Dermis blood vessel endothelial cell (primary cell): ENCODE measurements at regions not wholly inside any gene's neighbourhood (a gene's known extent, or its start where the extent isn't known, plus 50 kb on each side); places are given as distances from the start of the nearest gene placed in this dataset.

Source experiments
- DNase-seq: peaks from one replicate; pipeline ENCODE4 v3.0.0; 2010

DNA sequence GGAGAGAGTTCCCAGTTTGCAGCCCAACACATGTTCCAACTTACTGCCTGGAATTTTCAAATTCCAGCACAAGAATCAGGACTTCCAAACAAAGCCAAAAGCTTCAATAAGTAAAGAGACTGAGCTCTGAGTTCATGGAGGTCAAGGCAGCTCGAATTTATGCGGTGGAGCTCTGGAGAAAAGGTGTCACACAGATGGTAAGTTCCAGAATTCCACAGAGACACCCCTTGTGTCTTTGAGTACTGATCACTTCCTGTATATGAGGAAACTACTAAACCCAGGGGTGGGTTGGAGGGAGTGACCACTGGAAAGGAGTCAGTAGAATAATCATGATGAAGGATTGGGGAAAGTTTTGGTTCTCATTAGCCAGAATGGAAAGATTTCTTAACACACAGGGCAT, 118.5 kb upstream of the GUCY1A1 start:
- no peak for DNase-seq

DNA sequence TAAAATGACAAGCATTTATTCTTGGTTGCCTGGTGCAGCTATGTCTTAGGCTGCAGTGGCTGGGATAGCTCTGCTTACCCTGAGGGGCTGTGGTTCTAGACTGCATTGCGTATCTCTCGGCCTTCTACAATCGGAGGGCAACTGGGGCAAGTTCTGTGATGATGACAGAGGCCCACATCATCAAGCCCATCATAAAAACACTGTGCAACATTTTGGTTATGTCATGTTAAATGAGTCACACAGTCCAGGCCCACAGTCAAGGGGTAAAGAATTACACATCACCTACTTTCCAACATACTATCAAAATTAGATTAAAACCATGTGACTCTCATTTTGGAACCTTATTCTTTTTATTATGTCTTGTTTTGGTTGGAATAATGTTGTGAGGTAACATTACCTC, 120.2 kb upstream of the GUCY1A1 start:
- no peak for DNase-seq

DNA sequence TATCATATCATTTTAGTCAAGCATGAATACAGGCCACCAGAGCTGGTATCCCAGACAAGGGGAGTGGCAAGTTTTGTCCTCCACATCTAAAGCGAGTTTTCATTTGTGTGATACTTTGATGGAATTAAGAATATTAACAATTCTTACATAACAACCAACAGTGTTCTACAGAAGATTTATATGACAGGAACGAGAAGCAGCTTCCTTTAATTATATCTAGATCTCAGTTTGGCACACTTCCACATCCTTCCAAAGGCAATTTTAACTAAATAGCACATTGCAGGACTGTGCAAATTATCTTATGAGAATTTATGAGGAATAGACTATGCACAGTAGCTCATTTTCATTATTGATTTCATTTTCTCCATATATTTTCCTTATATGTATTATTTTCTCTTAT, 121.2 kb upstream of the GUCY1A1 start:
- no peak for DNase-seq

DNA sequence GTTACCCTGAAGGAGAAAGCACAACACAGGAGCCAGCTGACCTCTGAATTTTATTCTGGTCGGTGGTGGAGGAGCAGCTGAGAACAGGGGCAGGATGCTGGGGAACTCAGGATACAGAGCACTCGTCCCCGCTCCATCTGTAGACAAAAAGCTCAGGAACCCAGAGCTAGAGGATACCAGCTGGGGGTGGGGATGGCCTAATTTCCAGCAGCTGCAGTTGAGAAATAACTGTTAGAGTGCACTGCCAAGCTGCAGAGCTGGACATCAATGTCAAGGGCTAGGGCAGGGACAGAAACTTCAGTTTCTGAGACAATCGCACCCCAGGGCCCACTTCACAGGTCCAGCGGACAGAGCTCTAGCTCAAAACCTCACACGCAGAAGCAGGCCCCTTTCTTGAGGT, 122.1 kb upstream of the GUCY1A1 start:
- DNase-seq = no peak

DNA sequence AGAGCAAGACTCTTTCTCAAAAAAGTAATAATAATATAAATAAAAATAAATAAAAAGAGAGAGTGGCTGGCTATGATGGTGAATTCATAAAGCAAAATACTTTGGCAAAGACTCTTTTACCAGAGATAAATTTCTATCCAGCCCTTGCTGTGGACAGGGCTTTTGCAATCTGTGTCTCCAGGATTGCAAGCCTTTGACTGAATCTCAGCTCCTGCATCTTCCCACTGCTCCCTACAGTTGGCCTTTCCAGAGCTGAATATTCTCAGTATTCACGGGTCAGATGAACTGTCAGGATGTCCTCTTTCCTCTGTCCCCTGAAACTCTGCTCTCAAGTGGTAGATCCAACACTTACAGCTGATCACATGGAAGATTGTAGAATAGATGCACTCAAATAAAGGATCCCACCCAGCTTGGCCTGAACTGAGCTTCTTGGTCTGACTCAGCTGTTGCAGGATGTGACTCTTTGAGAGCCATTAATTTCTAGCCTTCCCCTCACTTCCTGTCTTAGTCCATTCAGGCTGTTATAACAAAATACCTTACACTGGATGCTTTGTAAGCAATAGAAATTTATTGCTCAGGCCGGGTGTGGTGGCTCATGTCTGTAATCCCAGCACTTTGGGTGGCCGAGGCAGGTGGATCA, 123.4 kb upstream of the GUCY1A1 start:
- DNase-seq = no peak

DNA sequence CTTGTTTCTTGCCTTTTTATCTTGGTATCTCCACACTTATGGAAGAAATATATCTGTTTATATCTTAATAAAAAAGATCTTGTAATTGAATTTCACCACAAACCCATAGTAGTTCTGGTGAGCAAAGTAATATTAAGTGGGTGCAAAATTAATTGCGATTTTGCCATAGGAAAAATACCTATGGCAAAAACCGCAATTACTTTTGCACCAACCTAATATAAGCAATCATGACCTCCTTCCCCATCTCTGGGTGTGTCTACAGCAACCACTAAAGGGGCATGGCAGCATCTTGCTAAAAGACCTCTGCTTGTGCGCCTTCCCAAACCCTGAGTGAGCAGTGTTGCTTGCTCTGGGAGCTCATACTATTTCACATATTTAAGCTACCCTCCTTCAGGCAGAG, 124.2 kb upstream of the GUCY1A1 start:
- DNase-seq = no peak

DNA sequence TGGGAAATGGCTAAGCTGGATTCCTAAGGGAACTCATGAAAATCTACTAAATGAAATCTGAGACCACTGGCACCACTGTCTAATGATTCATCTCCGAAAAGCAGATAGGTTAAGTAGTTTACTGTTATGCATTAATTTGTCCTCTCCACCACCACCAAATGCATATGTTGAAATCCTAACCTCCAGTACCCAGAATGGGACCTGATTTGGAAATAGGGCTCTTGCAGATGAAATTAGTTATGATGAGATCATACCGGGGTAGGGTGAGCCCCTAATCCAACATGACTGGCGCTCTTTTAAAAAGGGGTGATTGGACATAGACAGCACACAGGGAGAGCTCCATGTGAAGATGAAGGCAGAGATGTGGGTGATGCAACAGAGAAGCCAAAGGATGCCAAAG, 124.9 kb upstream of the GUCY1A1 start:
- DNase-seq = no peak

DNA sequence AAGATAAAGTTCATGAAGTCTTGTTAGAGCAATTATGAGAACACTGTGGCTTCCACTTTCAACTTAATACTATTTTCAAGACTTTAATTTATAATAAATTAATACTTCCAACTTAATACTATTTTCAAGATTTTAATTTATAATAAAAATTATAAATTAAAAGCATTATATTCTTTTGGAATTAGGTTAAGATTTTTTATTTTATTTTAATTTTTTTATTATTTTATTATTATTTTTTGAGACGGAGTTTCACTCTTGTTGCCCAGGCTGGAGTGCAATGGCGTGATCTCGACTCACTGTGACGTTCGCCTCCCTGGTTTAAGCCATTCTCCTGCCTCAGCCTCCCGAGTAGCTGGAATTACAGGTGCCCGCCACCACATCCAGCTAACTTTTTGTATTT, 126.0 kb upstream of the GUCY1A1 start:
- DNase-seq = no peak

DNA sequence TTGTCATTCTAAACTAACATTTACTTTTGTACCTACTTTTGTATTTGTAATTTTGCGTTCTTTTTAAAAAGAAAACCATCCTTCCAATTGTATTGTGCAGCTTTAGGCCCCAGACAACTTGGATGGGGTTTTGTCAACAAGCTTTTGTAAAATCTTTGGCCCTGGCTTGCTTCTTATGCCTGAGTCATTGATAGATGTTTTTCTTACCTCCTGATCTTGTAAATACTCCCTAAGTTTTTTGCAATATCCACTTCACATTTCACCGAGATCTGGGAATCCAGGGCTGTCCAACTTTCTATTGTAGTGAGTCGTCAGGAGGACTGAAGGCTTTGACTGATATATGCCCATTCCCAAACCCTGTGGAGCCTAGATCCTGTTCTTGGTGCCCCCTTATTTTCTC, 126.9 kb upstream of the GUCY1A1 start:
- no peak for DNase-seq

DNA sequence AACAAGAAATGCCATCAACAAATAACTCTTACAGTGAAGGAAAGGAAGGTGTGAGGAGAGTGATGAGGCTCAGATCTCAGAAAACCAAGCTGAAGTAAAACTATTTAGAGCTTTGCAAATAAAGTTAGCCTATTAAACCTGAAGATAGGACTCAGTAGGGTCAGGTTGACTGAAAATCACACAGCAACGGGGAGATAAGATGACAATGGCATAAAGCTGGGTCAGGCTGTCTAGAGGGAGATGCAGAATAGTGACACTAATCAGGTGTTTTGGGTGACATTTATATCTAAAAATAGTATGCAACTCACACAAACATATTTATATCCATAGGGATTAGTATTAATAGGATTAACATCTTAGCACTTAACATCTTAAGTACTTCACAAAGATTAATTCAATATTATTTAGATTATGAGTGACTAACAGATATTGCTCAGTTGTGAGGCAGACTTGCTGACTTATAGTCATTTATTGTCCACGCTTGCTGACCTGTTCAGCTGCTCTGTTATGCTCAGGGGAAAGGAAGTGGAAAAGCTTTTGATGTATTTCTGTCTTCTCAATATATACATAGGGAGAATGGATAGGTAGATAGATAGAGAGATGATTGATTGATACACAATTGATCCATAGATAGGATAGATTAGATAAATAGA, 130.7 kb upstream of the GUCY1A1 start:
- no peak for DNase-seq

DNA sequence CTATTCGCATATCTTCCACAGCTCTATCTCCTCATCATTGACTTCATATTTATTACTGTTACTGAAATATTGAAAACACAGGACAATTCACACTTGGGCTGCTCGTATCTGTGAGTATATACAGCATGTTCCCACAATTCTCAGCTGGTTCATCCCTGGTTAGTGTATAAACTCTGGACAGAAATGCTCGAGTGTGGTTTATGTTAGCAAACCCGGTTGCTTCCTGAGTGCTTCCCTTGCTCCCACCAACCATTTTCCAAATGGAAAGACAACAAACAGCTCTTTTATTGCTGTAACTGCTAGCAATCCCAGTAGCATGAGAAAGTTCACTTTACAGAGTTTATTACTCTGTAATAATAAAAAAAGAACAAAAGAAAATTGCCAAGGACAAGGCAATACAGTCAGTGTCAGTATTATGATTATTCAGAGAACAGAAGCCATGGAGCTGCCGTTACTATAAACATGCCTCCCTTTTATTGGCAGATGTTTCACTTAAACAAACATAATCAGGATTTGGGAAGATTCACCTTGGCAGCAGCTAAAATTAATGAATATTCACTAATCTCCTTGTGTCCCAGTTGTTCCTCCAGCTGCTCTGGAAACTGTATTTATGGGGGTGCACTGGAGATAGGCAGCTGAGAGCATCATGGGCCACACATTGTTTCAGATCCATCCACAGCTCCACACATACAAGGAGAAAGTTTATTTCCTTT, 134.1 kb upstream of the GUCY1A1 start:
- DNase-seq = no peak

DNA sequence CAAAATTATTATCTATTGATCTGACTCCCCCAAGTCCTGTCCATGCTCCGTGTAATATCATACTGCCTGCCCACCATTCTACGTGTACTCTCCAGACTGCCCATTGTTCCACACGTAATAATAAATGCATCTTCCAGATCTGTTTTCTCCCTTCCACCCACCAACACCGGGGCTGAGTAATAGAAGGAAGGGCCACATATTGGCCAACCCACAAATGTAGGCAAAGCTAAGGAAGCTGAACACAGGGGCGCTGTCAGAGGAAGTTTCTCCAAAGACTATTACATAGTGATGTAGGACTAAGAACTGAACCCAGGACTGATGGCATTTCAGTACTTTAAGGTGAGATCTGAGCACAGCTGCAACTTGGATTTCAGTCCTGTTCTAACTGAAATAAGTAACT, 135.8 kb upstream of the GUCY1A1 start:
- no peak for DNase-seq

DNA sequence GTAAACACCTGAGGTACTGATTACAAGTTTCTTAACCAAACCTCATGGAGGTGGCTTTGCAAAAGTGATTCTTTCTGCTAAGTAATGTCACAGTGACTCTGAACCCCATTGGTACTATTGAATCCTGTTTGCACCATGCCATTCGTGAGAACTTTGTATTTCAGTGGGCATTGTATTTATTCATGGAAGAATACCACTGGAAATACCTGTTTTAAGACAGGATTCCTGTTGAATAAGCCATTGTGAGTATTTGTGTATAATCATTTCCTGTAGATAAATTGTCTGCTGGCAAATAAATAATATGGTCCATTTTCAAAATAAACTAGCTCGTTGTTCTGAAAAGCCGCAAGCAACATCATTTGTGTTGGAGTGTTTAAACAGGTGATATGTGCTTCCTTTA, 136.4 kb upstream of the GUCY1A1 start:
- no peak for DNase-seq

DNA sequence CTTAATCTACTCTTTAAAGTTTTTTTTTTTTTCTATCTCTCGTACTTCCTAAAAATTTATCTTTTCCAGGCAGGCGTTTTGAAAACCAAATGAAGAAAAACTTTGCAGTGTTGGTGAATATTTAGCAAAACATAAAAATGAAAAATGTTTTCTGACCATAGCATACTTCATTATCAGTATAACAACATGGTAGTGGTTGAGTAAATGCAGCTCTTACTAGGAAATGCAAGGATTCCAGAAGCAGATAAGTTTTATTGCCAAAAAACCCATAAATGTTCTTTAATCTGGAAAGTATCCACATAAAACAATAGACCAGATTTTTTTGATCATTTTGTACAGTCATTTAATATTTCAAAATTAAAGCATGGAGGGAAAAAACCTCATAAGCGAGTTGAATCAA, 136.9 kb upstream of the GUCY1A1 start:
- no peak for DNase-seq

DNA sequence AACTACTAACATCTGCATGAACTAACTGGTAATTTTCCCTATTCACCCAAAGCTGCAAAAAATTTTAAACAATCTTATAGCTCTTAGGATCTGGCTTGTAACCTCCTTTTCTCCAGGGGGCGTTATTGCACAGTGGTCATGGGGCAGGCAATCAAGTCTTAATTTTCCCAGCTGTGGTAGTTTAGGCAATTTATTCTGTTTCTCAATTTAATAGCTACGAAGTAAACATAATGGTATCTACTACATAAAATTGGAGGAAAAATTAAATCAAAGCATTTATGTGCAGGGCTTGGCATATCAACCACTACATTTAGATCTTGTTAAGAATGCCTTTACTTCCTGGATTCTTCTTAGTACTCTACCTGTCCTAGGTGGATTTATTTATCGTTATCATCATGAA, 137.4 kb upstream of the GUCY1A1 start:
- DNase-seq = no peak

DNA sequence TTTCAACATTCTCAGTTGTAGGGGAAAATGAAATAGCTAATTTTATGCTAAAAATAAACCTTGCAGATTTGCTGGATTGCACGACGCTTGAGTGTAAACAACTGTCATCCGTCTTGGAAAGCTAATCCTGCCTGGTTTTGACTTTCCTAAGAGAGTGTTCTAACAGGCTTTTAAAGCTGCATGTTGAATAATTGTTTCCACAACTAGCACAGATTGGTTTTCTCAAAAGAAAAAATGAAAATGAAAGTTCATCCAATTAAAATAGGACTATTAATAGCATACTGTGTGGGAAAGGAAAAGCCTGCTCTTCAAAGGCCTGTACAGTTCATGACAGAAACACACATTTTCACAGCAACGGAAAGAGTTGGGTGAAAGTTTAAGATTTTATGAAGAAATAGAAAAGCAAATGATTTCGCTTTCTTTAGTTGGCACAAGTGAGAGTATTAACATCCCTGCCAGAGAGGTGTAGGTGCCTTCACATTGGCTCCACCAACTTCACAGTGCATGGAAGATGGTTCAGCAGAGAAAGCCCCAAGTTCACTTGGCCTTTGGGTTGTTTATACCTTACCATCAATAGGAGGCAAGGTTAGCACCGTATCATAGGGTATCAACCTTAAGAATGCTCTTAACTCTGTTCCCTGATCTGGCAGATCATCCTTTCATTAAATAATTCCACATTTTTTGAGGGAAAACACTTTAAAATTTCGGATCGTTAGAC, 140.0 kb upstream of the GUCY1A1 start:
- no peak for DNase-seq

DNA sequence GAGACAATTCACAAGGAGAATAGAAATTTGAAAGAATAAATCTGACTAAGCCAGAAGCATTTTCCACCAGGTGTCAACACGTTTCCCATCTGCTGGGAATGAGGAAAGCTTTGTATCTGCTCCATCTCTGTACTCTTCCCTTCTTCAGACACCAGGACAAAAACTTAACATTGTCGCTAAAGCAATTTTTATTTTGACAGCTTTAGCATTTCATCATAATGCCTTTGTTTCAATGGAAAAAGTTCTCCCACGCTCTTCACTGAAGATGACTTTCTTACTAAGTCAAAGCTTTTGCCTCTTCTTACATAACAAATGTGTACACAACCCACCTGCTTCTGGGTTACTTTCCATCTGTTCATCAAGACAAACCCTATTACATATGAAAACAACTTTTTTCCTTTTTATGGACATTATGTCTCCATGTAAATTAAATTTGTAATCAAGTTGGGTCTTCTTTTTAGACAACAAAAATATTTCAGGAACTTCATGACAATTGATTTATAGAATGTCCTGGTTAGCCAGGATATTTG, 141.7 kb upstream of the GUCY1A1 start:
- DNase-seq = no peak

DNA sequence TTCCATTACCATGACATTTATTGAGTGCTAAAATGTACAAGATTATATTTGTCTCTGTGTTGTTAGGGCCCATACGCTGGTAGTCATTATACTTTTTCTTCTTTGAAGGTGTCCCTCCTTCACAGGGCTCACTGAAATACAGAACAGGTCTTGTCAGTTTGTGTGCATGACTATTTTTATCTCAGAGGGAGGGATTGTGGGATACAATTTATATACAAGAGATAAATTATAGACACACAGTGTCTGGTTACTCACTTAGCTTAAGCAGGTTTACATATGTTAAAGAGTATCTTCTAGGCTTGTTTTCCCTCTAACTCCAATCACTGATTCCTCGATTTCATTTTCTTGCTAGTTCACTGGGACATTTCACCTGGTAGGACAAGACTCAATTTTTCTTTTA, 143.3 kb upstream of the GUCY1A1 start:
- DNase-seq = no peak

DNA sequence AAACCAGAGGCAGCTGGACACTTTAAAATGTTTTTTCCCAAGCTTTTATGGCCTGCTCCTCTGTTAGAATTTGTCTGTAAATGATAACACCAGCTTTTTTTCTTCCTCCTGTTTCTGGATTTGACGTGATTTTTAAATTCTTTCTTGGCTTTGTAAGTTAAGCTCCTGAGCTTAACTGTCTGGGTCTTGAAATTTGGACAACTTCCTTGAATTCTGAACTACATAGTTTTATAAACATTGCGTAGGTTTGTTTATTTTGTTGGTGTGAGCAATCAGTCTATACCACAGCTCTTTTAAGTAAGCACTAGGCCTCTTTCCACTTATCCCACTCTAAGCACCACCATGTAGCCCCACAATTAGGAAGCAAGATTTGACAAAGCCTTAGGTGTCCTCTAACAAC, 144.4 kb upstream of the GUCY1A1 start:
- DNase-seq = no peak

DNA sequence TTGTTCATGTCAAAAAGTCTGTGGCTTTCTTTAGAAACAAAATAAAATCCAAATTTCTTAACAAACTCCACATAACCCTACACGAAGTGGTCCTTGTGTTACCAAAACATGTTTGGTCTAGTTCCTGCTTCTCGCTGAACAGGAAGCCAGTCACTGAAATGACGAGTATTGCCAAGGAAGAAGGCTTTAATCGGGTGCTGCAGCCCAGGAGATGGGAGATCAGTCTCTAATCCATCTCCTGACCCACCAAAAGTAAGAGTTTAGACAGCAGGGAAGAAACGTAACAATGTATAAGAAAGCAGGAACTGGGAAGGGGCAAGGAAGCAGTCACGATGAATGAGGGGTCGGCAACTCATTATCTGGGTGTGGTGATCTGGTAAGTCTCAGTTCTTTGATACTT, 144.6 kb upstream of the MAP9 start:
- no peak for DNase-seq

DNA sequence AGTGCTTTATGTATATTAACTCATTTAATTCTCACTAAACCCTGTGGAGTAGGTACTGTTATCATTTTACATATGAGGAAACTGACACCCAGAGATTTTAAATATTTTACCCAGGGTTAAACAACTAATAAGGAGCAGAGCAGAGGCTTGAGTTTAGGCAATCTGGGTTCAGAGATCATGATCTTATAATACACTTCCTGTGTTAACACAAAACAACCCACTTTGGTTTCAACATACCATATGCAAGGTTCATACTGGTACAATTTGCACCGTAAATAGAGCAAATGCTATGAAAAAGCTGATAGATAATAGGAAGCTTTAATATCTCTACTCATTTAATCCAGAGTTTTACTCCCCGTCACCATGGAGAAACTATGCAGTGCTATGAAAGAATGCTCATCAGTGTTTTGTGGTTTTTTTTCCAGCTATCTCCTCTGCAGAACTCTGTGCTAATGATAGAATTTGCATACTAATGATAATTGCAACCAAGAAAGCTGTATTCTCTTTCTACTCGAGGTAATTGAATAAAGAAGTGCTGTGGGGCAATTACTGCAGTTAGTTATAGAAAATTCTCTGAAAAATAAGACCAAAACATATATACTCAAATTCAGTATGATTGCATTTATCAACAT, 138.8 kb upstream of the MAP9 start:
- DNase-seq = no peak

DNA sequence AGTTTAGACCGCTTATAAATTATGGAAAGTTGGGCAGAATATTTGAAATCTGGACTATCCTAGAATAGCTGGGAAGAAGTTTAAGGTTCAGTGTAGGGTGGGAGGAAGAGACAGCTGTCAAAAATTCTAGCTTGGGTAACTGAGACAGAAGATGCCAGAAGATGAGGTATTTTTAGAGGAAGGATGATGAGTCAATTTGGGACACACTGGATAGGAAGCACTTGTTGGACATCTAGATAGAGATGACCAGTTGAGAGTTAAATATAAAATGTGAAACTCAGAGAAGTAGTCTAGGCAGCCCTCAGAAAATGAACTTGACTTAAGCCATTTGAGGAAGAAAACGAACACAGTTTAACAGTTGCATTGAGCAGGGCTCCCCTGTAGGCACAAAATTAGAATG, 137.9 kb upstream of the MAP9 start:
- no peak for DNase-seq

DNA sequence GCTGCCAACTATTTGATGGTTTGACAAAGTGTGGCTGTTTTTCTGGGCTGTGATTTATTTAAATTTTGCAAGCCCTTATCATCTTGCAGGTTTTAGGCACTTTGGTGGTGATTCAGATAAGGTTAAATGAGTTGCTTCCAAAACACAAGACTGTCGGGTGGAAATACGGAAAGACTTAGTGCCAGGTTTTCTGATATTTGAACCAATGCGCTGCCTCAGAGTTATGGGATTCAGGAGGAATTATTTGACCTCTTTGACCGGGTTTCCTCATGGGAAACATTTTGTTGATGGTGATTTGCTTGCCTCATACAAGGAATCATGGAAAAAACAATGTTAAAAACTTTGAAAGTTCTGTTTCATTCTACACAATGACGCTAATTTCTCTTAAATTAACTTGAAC, 136.1 kb upstream of the MAP9 start:
- DNase-seq = no peak
